ENCODE measurements at regions not wholly inside any gene's neighbourhood (a gene's known extent, or its start where the extent isn't known, plus 50 kb on each side); places are given as distances from the start of the nearest gene placed in this dataset.

- Histone ChIP-seq H3K9me3 (ENCODE audit: control extremely low read depth in 1 of 3, control insufficient read depth in 2 of 3, insufficient read depth in 1 of 3, low read length in 2 of 3) (peaks cover 0 to 1% (median 0%) of the 10 kb centered on the region in 3 donors), H3K4me2 (replicated peaks; ENCODE audit: low read depth, low read length, poor library complexity, severe bottlenecking) (no peak overlapping the region), H3K4me3 (ENCODE audit: control extremely low read depth in 1 of 5, extremely low read depth in 1 of 5, insufficient read depth in 1 of 5, low read depth in 2 of 5, low read length in 4 of 5) (no peak overlapping the region), H2AFZ (ENCODE audit: insufficient read depth, low read depth, low read length, poor library complexity, severe bottlenecking) (no peak overlapping the region), H4K20me1 (ENCODE audit: control insufficient read depth, insufficient read depth, low read length, poor library complexity, severe bottlenecking) (no peaks in the 10 kb centered on the region), H3K9ac (ENCODE audit: low read length) (no peak overlapping the region), H3K79me2 (ENCODE audit: control insufficient read depth, insufficient read depth, low read length) (no peaks in the 10 kb centered on the region), H3K27ac (ENCODE audit: low read length in 2 of 2) (no peak overlapping the region), H3K4me1 (ENCODE audit: control insufficient read depth in 2 of 2, insufficient read depth in 2 of 2, low read length in 2 of 2) (peaks cover 13 to 14% of the 10 kb centered on the region in 2 donors), H3K36me3 (replicated peaks in 1 of 2; ENCODE audit: control extremely low read depth in 1 of 2, control insufficient read depth in 1 of 2, extremely low read depth in 1 of 2, insufficient read depth in 2 of 2, low read length in 1 of 2) (no peaks in the 10 kb centered on the region), H3K27me3 (replicated peaks in 1 of 4; ENCODE audit: control extremely low read depth in 1 of 4, control insufficient read depth in 3 of 4, insufficient read depth in 4 of 4, low read length in 3 of 4) (no peaks in the 10 kb centered on the region)
- Mint-ChIP-seq H3K27ac (no peak overlapping the region), H3K4me3 (no peak overlapping the region), H3K4me1 (peaks cover 29% of the 10 kb centered on the region), H3K9me3 (ENCODE audit: insufficient read depth) (no peaks in the 10 kb centered on the region), H3K27me3 (no peaks in the 10 kb centered on the region)
- ATAC-seq (ENCODE audit: low read depth) (no peak), DNase-seq (no peak)
- CTCF ChIA-PET = interaction anchor here (0.6 to 0.9 kb wide), 2 partner anchors 76 to 257 kb away, joined by 3 read pairs; no protein-coding TSS in a partner anchor
- intact Hi-C loops (cut with micrococcal nuclease) = no loop called here
- TF ChIP-seq EZH2 (IDR thresholded peaks at IDR 0.05; ENCODE audit: borderline replicate concordance, insufficient read depth, low read depth, low read length, poor library complexity, severe bottlenecking) (no peak), CTCF (IDR thresholded peaks at IDR 0.05) (no peak)
- POLR2A ChIA-PET = no interaction called here
- 90% methylated on average over 4 of the region's 5 CpGs for WGBS (ENCODE audit: insufficient coverage)
Observed at GRCh38 chr3:187997490-187997889, 156.5 kb upstream of the LPP start.

GRCh38 chr3:187997946-187998561 lies 155.9 kb upstream of the LPP start:
- no peaks in the 10 kb centered on the region for H3K27me3 ChIP-seq (replicated peaks in 1 of 4; ENCODE audit: control extremely low read depth in 1 of 4, control insufficient read depth in 3 of 4, insufficient read depth in 4 of 4, low read length in 3 of 4)
- H3K4me1 ChIP-seq (ENCODE audit: control insufficient read depth in 2 of 2, insufficient read depth in 2 of 2, low read length in 2 of 2) = peaks cover 13 to 14% of the 10 kb centered on the region in 2 donors
- peaks cover 0 to 1% (median 0%) of the 10 kb centered on the region in 3 donors for H3K9me3 ChIP-seq (ENCODE audit: control extremely low read depth in 1 of 3, control insufficient read depth in 2 of 3, insufficient read depth in 1 of 3, low read length in 2 of 3)
- ATAC-seq (ENCODE audit: low read depth) (no peak), DNase-seq (no peak)
- WGBS (ENCODE audit: insufficient coverage) = 100% methylated on average over 7 of the region's 9 CpGs
- H3K27me3 Mint-ChIP-seq = no peaks in the 10 kb centered on the region
- no peaks in the 10 kb centered on the region for H3K79me2 ChIP-seq (ENCODE audit: control insufficient read depth, insufficient read depth, low read length)
- H4K20me1 ChIP-seq (ENCODE audit: control insufficient read depth, insufficient read depth, low read length, poor library complexity, severe bottlenecking) = no peaks in the 10 kb centered on the region
- no peak overlapping the region for H3K27ac ChIP-seq (ENCODE audit: low read length in 2 of 2)
- H3K4me1 Mint-ChIP-seq = peaks cover 29% of the 10 kb centered on the region
- no peak overlapping the region for H3K27ac Mint-ChIP-seq
- POLR2A ChIA-PET = interaction anchor here (0.9 kb wide), 1 partner anchor 18 kb away, joined by 3 read pairs; no protein-coding TSS in a partner anchor
- no peak overlapping the region for H3K9ac ChIP-seq (ENCODE audit: low read length)
- TF ChIP-seq EZH2 (IDR thresholded peaks at IDR 0.05; ENCODE audit: borderline replicate concordance, insufficient read depth, low read depth, low read length, poor library complexity, severe bottlenecking) = no peak
- TF ChIP-seq CTCF (IDR thresholded peaks at IDR 0.05) = no peak
- intact Hi-C loops (cut with micrococcal nuclease) = no loop called here
- no peak overlapping the region for H3K4me3 Mint-ChIP-seq
- H2AFZ ChIP-seq (ENCODE audit: insufficient read depth, low read depth, low read length, poor library complexity, severe bottlenecking) = no peak overlapping the region
- H3K4me3 ChIP-seq (ENCODE audit: control extremely low read depth in 1 of 5, extremely low read depth in 1 of 5, insufficient read depth in 1 of 5, low read depth in 2 of 5, low read length in 4 of 5) = no peak overlapping the region
- no peaks in the 10 kb centered on the region for H3K36me3 ChIP-seq (replicated peaks in 1 of 2; ENCODE audit: control extremely low read depth in 1 of 2, control insufficient read depth in 1 of 2, extremely low read depth in 1 of 2, insufficient read depth in 2 of 2, low read length in 1 of 2)
- H3K4me2 ChIP-seq (replicated peaks; ENCODE audit: low read depth, low read length, poor library complexity, severe bottlenecking) = no peak overlapping the region
- CTCF ChIA-PET = interaction anchor here (0.6 to 0.9 kb wide), 2 partner anchors 75 to 258 kb away, joined by 3 read pairs; no protein-coding TSS in a partner anchor
- H3K9me3 Mint-ChIP-seq (ENCODE audit: insufficient read depth) = no peaks in the 10 kb centered on the region

All from B cell (primary cell).